HuH-7 (cell line): ENCODE measurements at regions not wholly inside any gene's neighbourhood (a gene's known extent, or its start where the extent isn't known, plus 50 kb on each side); places are given as distances from the start of the nearest gene placed in this dataset.

Source experiments
- DNase-seq: peaks from one replicate; pipeline ENCODE4 v3.0.0; 2011; ENCODE audit warnings: low spot score

GRCh38 chr2:47265158-47265557, 88.8 kb upstream of the CALM2 start:
- no peak for DNase-seq

- no peak for DNase-seq
Observed at GRCh38 chr2:47264686-47265085, 88.4 kb upstream of the CALM2 start.

GRCh38 chr2:47264143-47264542, 87.8 kb upstream of the CALM2 start:
- DNase-seq = no peak

DNA sequence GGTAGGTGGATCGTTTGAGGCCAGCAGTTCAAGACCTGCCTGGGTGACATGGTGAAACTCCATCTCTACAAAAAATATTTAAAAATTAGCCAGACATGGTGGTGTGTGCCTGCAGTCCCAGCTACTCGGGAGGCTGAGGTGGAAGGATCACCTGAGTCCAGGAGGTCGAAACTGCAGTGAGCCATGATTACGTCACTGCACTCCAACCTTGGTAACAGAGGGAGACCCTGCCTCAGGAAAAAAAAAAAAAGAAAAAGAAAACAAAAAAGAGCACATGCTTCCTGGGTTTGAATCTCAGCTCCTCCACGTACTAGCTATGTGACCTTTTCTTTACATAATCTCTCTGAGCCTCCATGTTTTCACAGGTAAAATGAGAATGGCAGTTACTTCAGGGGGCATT, 86.3 kb upstream of the CALM2 start:
- DNase-seq = no peak

DNA sequence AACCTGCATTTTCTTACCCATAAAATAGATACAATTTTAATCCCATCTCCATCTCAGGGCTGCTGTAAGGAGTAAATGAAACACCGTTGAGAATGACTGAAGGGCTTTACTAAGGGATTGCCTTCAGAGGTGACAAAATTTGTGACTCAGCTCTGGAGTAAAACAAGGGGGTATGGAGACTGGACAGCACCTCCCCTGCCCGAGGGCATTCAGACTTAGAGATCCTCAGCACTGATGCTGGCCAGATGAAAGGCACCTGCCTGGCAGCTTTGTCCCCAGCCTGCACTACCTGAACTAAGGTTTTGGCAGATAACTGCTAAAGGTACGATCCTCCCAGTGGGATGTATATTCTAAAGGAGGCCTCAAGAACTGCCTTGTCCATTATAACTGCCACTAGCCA, 84.7 kb upstream of the CALM2 start:
- DNase-seq = no peak

GRCh38 chr2:47259829-47260228, 83.5 kb upstream of the CALM2 start:
- DNase-seq = no peak

DNA sequence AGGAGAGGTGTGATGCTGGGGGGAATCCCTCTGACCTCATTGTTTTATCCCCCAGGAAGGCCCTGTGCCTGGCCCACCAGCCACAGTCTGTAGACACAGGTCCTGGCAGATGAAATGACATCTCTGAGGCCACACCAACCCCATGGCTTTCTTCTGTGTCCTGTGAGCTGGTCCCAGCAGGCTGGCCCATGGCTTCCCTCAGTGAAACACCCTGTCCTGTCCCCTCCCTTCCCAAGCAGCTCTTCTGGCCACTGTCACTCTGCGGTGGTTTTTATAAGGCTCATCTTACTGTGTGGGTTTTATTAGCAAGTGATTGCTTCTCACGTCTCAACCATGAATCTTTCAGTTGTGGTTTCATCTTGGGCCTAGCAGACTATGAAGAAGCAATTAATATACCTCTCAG, 81.6 kb upstream of the CALM2 start:
- no peak for DNase-seq

DNA sequence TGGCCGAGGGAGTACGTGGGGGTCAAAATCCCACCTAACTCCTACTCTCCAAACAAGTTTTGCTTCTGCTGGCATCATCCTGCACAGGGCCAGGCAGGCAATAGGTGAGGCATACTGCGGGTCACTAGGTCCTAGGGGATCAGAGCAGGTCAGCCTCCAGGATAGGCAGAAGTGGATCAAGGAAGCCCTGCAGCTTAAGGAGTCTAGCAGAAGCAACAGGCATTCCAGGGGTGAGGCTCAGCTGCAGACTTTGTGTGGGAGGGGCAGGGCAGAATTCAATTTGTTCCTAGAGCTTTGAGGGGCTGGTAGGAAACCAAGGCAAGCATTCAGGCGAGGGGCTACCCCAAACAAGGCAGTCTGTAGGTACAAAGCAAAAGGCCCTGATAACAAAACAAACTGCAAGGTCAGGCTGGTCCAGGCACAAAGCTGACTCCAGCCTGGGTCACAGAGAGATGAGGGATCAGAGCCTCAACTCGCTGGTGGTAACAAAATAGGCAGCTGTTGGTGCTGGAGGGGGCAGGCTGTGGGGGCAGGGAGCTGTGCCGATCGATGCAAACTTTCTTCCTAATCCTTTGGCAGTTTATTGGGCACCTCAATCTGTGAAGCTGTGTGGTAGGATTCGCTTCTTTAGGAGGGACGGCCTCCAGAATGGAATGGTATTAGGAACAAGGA, 80.2 kb upstream of the CALM2 start:
- DNase-seq = no peak

- DNase-seq = no peak
Observed at GRCh38 chr2:47255794-47256193, 79.5 kb upstream of the CALM2 start.

GRCh38 chr2:47254464-47254863, 78.2 kb upstream of the CALM2 start:
- no peak for DNase-seq

- no peak for DNase-seq
Observed at GRCh38 chr2:47253447-47253846, 77.1 kb upstream of the CALM2 start.

GRCh38 chr2:47251404-47251675, 75.0 kb upstream of the CALM2 start:
- no peak for DNase-seq

DNA sequence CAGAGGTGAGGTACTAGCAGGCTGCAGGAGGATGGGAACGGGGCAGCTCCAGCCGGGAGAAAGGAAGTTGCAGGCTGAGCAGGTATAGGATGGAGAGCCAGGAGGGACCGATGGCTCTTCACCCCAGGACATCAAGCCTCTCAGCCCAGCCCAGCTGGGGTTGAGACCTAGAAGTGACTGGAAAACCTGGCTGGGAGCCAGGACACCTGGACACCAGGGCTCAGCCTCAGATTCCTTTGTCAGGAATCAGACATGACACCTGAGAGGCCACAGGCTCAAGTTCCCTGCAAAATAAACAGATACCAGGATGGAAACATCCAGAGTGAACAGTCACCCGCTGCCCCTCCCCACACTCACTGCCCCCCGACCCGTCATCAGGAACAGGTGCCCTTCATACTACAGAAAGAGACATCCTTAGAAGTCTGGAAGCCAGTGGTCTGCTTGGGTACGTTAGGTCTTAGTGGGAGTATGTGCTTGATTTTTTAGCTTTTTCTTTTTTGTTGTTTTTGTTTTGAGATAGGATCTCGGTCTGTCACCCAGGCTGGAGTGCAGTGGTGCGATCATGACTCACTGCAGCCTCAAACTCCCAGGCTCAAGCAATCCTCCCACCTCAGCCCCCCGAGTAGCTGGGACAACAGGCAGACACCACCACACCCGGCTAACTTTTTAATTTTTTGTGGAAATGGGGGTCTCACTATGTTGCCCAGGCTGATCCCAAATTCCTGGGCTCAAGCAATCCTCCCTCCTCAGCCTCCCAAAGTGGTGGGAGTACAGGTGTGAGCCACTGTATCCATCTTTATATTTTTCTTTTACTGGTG, 74.5 kb upstream of the CALM2 start:
- no peak for DNase-seq

DNA sequence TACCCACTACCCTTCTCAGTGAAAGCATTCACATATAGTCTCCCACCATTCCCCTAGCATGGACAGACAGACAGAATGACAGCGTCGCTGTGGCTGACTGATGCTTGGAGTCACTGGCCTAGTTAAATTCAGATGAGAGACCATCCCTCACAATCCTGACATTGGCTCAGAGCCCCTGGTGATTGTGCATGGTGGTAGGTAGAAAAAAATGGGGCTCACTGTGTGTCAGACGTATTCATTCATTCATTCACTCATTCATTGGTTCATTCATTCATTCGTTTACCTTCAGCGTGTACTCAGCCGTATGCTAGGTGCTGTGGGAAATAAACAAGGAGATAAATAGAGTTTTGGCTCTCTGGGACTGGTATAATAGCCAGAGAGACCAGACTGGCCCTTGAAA, 73.6 kb upstream of the CALM2 start:
- DNase-seq = no peak

DNA sequence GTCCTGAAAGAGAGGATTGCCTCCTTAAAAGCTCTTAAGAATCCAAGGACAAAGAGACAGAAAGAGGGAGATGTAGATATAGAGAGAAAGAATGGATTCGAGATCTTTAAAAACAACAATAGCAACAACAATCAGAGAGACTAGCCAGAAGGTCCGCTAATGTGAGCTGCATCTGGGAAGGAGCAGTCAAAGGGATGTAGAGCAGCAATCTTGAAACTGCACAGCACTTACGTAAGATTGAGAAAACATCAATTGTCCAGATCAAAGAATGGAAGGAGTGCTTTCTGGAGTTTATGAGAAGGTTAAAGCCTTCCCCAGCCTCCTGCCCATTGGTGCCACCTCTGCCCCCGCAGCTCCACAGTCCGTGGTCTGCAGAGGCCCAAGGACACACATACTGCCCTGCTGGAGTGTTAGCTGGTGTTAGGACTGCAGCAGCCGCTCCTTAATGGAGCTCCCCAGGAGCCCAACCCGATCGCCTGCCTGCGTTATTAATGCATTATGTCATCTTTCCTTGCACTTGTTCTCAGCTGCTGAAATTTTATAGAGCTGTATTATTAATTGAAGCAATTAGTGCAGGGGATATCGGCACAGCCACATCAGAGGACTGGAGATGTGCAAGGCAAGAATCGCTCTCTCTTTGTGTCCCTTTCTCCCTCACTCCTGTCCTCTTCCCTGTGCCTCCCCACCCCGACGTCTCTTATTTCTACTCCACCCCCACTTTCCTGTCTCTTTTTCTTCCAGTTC, 73.0 kb upstream of the CALM2 start:
- no peak for DNase-seq

GRCh38 chr2:47243596-47244323, 67.4 kb upstream of the CALM2 start:
- DNase-seq = no peak

DNA sequence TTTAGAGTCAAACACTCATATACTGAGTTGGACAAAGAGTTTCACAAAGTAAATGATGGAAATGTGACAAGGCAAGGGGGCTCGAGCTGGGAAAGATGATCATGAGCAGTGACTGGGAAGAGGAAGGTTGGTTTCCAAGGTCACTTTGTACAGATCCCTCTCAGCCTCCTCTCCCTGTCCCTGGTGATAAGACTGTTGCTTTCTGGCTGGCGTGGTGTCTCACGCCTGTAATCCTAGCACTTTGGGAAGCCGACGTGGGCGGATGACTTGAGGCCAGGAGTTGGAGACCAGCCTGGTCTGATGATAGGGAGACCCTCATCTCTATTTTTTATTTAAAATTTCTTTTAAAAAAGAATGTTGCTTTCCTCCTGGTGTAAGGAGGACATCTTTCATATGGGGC, 65.4 kb upstream of the CALM2 start:
- no peak for DNase-seq

DNA sequence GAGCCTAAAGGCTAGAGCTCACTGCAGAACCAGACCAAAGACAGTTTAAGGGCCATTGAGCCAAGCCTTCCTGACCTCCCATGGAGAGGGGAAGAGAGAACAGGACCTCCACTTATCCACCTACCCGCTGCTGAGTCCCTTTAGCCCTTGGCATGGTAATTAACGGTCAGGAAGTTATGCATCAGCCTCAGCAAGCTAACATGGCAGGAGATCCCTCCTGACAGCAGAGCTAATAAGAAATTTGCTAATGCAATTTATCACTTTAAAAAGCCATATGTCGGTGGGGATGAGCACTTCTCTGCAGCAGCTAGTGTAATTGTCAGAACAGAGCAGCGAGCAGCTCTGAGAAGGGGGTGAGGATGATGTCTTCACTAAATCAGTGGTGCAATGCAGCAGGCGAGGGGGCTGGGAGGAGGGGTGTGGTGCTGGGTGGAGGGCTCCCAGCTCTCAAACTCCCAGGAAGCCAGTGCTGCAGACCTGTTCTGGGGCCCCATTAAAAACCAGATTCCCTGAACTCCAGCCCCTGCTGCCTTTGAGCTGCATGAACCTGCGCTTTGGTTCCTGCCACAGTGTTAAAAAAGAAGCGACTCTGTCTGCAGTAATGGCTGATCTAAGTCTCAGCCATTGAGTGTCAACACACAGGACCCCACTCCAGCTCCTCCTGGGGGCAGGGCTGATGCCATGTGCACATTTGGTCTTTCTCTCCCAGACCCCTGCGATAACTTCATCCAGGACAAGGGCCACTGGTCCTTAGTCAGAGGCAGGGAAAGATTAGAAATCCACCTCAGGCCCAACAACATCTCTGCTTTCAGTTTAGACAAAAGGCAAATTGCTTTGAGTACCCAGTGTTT, 63.0 kb upstream of the CALM2 start:
- no peak for DNase-seq

GRCh38 chr2:47238638-47239037, 62.3 kb upstream of the CALM2 start:
- DNase-seq = no peak

DNA sequence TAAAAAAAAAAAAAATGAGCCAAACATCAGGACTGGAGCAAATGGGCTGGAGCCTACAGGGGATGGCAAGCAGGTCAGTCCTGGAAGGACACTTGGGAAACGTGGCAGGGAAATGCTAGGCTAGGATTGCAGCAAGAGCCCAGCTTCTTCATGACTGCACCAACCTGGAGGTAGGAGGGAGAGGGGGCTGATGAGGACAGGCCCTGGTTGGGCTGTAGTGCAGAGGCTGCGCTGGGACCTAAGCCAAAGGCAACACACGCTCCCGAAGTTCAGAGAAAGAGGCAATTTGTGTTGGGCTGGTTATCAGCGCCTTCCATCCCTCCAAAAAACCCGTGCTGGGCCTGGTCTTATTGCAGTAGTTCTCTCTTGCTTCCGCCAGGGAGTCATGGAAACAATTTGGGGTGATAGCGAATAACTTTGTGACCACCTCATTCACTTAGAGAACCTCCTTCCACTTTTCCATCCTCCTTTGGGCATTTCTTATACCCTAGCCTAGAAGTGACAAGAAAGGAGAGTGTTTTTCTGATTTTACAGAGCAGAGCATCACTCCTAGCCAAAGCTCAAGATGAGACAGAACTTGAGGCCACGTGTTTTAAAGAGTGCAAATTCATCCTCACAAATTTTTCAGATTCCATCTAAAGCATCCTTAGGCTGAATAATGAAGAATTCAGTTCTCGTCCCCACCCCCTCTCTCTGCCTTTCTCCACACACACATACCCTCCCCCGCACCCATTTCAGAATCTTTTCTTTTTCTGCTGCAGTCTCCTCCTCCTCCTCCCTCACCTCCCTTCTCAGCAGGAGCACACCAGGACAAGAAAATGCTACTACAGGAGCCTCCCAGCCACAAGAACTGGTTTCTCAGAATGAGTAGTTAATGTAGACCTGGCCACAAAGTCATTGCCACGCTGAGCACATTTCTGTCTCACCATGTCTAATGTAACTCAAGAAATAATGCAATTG, 61.3 kb upstream of the CALM2 start:
- DNase-seq = no peak
